ENCODE measurements at regions not wholly inside any gene's neighbourhood (a gene's known extent, or its start where the extent isn't known, plus 50 kb on each side); places are given as distances from the start of the nearest gene placed in this dataset.

GRCh38 chr4:124530464-124531077 is 182.0 kb downstream of the ANKRD50 start:
- DNase-seq, result no peak

DNA sequence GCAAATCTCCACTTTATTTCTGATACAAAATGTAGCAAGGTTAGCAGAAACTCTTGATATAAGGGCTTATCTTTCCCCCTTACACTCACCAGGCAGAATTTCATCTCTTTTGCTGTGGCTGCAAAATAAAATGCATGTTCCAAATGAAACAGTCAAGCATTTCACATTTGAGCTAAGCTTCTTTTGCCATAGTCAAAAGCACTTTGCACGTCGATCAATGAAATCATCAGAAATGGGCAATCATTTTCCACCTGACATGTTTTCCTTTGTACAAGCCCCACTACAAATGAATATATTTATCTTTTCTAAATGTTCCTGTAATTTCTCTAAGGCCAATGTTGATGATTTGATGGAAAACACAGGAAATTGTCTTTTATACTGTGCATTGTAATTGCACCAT is 178.4 kb downstream of the ANKRD50 start:
- no peak for DNase-seq

- no peak for DNase-seq
These were observed 177.5 kb downstream of the ANKRD50 start for GRCh38 chr4:124535003-124535402.

GRCh38 chr4:124536946-124537345 is 175.6 kb downstream of the ANKRD50 start:
- no peak for DNase-seq

DNA sequence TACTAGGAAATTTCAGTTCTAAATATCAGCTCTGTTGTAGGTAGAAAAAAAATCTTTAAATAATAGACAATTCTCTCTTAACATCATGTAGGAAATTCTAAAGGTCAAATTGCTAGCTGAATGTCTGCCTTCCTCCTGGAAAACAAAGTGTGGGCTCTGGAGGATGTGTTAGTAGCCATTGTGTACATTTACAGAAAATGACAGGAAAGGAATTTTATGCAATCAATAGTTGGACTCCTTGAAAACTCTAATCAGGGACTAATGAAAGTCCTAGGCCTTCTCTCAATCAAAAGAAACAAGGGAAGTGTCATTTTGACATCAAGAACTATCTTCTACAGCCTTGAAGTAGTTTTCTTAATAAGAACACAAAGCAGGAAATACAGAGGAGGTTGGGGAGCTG is 174.6 kb downstream of the ANKRD50 start:
- DNase-seq, result no peak

DNA sequence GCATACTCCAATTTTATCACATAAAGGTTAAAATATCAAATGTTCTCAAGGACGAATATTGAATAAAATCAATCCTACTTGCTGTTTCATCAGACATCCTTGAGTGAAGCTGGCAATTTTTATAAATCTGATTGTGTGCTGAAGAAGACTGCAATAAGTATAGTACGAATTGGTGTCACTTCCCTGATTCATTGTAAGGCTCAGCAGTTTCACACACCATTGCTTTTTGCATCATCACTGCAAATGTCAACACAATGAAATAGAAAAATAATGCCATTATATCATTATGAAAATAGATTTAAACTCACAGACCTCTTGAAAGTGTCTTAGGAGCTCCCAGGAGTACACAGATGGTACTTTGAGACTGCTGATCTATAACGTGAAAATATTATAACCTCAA is 172.5 kb downstream of the ANKRD50 start:
- no peak for DNase-seq

GRCh38 chr4:124541652-124542420 is 170.7 kb downstream of the ANKRD50 start:
- no peak for DNase-seq

DNA sequence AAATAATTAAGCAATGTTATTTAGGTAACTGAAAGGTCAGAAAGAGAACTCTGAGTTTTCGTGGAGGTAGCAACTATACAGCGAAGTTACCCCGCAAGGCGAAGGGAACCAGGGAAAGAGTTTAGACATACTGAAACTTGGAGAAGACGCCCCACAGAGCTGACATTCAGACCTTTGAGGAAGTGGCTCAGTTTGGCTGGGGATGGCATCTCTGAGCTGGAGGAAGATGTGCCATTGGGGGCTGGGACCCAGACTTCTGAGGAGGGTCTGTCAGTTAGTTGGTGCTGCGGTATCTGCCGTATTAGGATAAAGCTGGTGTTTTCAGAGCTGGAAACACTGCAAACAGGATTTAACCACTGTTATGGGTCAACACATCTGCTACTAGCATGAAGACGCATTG is 156.6 kb downstream of the ANKRD50 start:
- DNase-seq, result no peak

- no peak for DNase-seq
These were observed 148.4 kb downstream of the ANKRD50 start for GRCh38 chr4:124564121-124564520.

GRCh38 chr4:124565371-124565770 is 147.2 kb downstream of the ANKRD50 start:
- no peak for DNase-seq

GRCh38 chr4:124566030-124566429 is 146.5 kb downstream of the ANKRD50 start:
- no peak for DNase-seq

DNA sequence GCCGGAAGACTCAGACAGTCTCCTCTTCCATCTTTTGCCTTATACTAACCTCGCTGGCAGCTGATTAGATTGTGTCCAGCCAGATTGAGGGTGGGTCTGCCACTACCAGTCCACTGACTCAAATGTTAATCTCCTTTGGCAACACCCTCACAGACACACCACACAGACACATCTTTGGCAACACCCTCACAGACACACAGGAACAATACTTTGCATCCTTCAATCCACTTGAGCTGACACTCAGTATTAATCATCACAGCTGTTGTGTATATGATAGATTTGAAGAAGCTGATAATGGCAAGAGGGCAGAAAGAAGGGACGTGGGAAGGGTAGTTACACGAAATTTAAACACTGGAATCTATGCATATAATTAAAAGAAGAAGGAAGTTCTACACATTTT is 139.5 kb downstream of the ANKRD50 start:
- DNase-seq, result no peak

- no peak for DNase-seq
These were observed 132.6 kb downstream of the ANKRD50 start for GRCh38 chr4:124579896-124580295.

DNA sequence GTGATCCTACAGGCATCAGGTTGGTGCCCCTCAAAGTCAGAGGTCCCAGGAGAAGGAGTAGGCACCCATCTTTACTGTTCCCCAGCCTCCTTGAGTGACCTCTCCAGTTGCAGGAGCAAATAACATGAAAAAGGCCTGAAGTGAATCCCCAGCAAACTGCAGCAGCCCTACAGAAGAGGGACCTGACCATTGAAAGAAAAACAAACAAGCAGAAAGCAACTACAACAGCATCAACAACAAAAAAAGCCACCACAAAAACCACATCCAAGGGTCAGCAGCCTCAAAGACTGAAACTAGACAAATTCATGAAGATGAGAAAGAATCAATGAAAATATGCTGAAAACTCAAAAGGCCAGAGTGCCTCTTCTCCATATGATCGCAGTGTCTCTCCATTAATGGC is 128.7 kb downstream of the ANKRD50 start:
- no peak for DNase-seq

DNA sequence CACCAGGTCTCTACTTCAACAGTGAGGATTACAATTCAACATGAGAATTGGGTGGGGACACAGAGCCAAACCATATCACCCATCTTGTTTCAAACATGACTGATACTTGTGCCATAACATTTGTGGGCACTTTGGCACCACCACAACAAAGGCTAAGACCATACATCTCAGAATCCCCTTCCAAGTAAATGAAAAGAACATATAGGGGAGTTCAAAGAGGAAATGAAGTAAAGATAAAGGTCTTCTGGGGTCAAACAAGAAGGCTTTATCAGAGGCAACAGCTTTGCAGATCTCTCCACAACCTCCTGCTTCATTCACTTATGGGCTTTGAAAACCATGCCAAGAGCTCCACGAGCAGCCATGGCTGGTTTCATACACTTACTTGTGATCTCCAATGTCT is 122.7 kb downstream of the ANKRD50 start:
- no peak for DNase-seq

DNA sequence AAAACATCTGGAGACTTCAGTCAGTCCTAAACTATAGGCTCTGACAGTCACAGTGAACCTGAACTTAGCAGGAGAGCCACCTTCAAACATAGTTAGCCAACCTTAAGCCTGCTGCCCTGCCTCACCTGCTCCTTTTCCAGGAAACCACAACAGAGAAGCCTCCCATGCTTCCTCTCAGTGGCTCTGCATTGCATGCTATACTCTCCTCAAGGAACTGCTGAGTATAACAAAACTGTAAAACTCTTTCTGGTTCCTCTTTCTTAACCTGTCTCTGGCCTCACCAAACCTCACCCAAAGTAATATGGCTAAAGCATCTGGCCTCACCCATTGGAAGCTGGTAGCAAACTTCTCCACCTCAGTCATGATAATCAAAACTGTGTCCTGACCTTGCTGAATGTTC is 122.1 kb downstream of the ANKRD50 start:
- no peak for DNase-seq

DNA sequence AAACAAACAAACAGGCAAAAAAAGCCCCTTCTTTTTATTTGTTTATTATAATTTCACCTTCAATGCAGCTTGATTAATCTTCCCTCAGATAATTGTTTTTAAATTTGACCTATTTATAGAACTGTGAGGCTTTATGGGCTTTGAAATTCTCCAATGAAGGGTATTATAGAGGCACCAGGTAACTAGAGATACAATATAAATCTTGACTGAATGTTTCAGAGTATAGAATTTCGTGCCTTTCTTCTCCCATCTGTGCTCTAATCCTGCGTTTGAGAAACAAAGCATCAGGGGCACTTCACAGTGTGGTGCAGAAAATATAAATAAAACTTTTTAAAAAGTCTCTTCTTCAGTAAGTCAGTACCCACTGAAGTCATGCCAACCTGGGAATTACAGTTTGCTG is 120.9 kb downstream of the ANKRD50 start:
- no peak for DNase-seq

DNA sequence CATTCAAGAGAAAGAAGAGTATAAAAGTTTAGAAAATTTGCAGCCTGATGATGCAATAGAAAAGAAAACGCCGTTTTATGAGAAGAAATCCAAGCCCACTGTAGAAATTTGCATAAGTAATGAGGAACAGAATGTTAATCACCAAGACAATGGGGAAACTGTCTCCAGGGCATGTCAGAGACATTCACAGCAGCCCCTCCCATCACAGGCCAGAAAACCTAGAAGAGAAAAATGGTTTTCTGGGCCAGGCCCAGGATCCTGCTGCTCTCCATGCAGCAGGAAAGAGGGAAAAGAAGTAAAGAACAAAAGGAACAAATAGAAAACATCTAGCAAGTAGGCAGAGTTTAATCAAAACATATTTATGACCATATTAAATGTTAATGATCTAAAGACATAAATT is 119.0 kb downstream of the ANKRD50 start:
- DNase-seq, result no peak

- DNase-seq, result no peak
These were observed 117.6 kb downstream of the ANKRD50 start for GRCh38 chr4:124594945-124595344.

GRCh38 chr4:124596816-124597215 is 115.7 kb downstream of the ANKRD50 start:
- DNase-seq, result peak; percentile 5

- DNase-seq, result no peak
These were observed 102.3 kb downstream of the ANKRD50 start for GRCh38 chr4:124610211-124610610.
